HG03060 (cell line): ENCODE measurements at regions not wholly inside any gene's neighbourhood (a gene's known extent, or its start where the extent isn't known, plus 50 kb on each side); places are given as distances from the start of the nearest gene placed in this dataset.
"Not testable (repeated sequence)": the region's sequence is repeated elsewhere in the genome, so short reads cannot be mapped to it uniquely, and the experiment has no call there.

Experiments
- ATAC-seq: cut with Tn5 transposase; IDR thresholded peaks from one replicate; pipeline ENCODE4 v1.9.1; 2021; ENCODE audit warnings: low read depth, moderate number of reproducible peaks; ENCODE audit not compliant: unreplicated experiment

GRCh38 chr7:12456506-12456905 is 52.8 kb upstream of the VWDE start:
- ATAC-seq, result no peak

- peak; percentile 98 for ATAC-seq
Observed at GRCh38 chr7:12458520-12459131, 55.0 kb upstream of the VWDE start.

- ATAC-seq, result no peak
Observed at GRCh38 chr7:12467837-12468236, 64.2 kb upstream of the VWDE start.

- no peak for ATAC-seq
Observed at GRCh38 chr7:12469568-12469967, 65.9 kb upstream of the VWDE start.

- ATAC-seq, result no peak
Observed at GRCh38 chr7:12470930-12471329, 67.3 kb upstream of the VWDE start.

GRCh38 chr7:12474035-12474434 is 70.4 kb upstream of the VWDE start:
- no peak for ATAC-seq

- ATAC-seq, result no peak
Observed at GRCh38 chr7:12475362-12476063, 71.8 kb upstream of the VWDE start.

- no peak for ATAC-seq
Observed at GRCh38 chr7:12477620-12478019, 74.0 kb upstream of the VWDE start.

GRCh38 chr7:12481722-12482121 is 78.1 kb upstream of the VWDE start:
- ATAC-seq, result peak; percentile 92

- no peak for ATAC-seq
Observed at GRCh38 chr7:12485845-12486244, 82.2 kb upstream of the VWDE start.

- no peak for ATAC-seq
Observed at GRCh38 chr7:12488341-12488740, 82.2 kb upstream of the SCIN start.

GRCh38 chr7:12490107-12490688 is 80.3 kb upstream of the SCIN start:
- peak; percentile 68 for ATAC-seq

GRCh38 chr7:12490940-12491339 is 79.6 kb upstream of the SCIN start:
- no peak for ATAC-seq

GRCh38 chr7:12491526-12491925 is 79.0 kb upstream of the SCIN start:
- ATAC-seq, result no peak

GRCh38 chr7:12493407-12493806 is 77.1 kb upstream of the SCIN start:
- no peak for ATAC-seq

GRCh38 chr7:12493863-12494686 is 76.4 kb upstream of the SCIN start:
- ATAC-seq, result no peak

GRCh38 chr7:12494687-12495024 is 75.9 kb upstream of the SCIN start:
- no peak for ATAC-seq

- not testable (repeated sequence) for ATAC-seq
Observed at GRCh38 chr7:12496901-12497674, 73.4 kb upstream of the SCIN start.

GRCh38 chr7:12504149-12504548 is 66.4 kb upstream of the SCIN start:
- no peak for ATAC-seq

GRCh38 chr7:12508005-12508404 is 62.5 kb upstream of the SCIN start:
- no peak for ATAC-seq

- ATAC-seq, result no peak
Observed at GRCh38 chr7:12508554-12508953, 62.0 kb upstream of the SCIN start.
